K562 (cell line): ENCODE measurements at regions not wholly inside any gene's neighbourhood (a gene's known extent, or its start where the extent isn't known, plus 50 kb on each side); places are given as distances from the start of the nearest gene placed in this dataset.
A peak's percentile ranks its signal among the peaks of the same experiment; 100 is the strongest.
"Not testable (repeated sequence)": the region's sequence is repeated elsewhere in the genome, so short reads cannot be mapped to it uniquely, and the experiment has no call there.

Source experiments
- ATAC-seq: fragments of 200-7000 bp; cut with Tn5 transposase; 3 replicates; pipeline ENCODE4 v1.9.1; 2020; ENCODE audit warnings: moderate library complexity
- BruUV-seq: library from RNA; stranded (reverse); fragments of 400-500 nt; replicated peaks from 2 replicates; lab custom pipeline; 2021; lab: Mats Ljungman, UMichigan
- CTCF ChIA-PET: fragments of 300-600 bp; formaldehyde crosslinking; extraction: SDS; loops from one replicate; lab custom pipeline; 2021; ENCODE audit warnings: low intra/inter-chr PET ratio; lab: Yijun Ruan, JAX
- POLR2A ChIA-PET: fragments of 300-600, 350-650 bp; sonication (Branson Sonifier 250); formaldehyde crosslinking; extraction: SDS; loops from one replicate; lab custom pipeline; 2021; ENCODE audit warnings: antibody characterized with exemption, inconsistent platforms; lab: Yijun Ruan, JAX
- DNase-seq, 4 experiments: peaks; one replicate each; pipeline versions ENCODE4 v3.0.0 to v3.0.0-alpha.2; 2011 to 2018; ENCODE audit warnings: low spot score in 3 of 4, mixed read lengths in 3 of 4; ENCODE audit errors: extremely low read depth in 1 of 4
- FAIRE-seq: peaks from 2 replicates; lab custom pipeline; 2011; peaks lifted over from hg19 to GRCh38; lab: Jason Lieb, UNC
- H2AFZ ChIP-seq: 2 replicates; pipeline ENCODE4 v1.6.0; 2011; ENCODE audit warnings: low read depth, low read length, control low read depth, inconsistent platforms
- H3K27ac ChIP-seq: fragments of 200-600 bp; 3 replicates; pipeline ENCODE4 v1.8.0; 2011; ENCODE audit warnings: low read depth, mild to moderate bottlenecking, control low read depth, inconsistent platforms, low read length, moderate library complexity, mixed read lengths; ENCODE audit errors: extremely low read depth
- H3K27me3 ChIP-seq, 2 experiments: fragments of 300-600 bp in 1 of 2; 2 replicates in 1 of 2; 3 replicates in 1 of 2; pipeline versions ENCODE4 v1.6.0 to v1.8.0; 2011; ENCODE audit warnings: inconsistent platforms in 2 of 2, low read length in 2 of 2, mild to moderate bottlenecking in 1 of 2, mixed read lengths in 1 of 2, moderate library complexity in 1 of 2; ENCODE audit not compliant: control insufficient read depth in 2 of 2, insufficient read depth in 2 of 2
- H3K36me3 ChIP-seq: fragments of 300-600 bp; 3 replicates; pipeline ENCODE4 v1.8.0; 2011; ENCODE audit warnings: mild to moderate bottlenecking, low read length, inconsistent platforms; ENCODE audit not compliant: control insufficient read depth, insufficient read depth
- H3K4me1 ChIP-seq, 2 experiments: fragments of 200-600 bp in 1 of 2; replicated peaks in 1 of 2; 2 replicates in 1 of 2; 3 replicates in 1 of 2; pipeline versions ENCODE4 v1.5.1 to v1.8.0; 2011; ENCODE audit warnings: inconsistent platforms in 2 of 2, low read length in 2 of 2, mild to moderate bottlenecking in 1 of 2, mixed read lengths in 1 of 2, moderate library complexity in 1 of 2; ENCODE audit not compliant: control insufficient read depth in 2 of 2, insufficient read depth in 2 of 2
- H3K4me2 ChIP-seq: 2 replicates; pipeline ENCODE4 v1.6.1; 2011; ENCODE audit warnings: low read length, control low read depth, inconsistent platforms, mixed read lengths; ENCODE audit not compliant: insufficient read depth
- H3K4me3 ChIP-seq: fragments of 200-600 bp; sonication (generic), shearing (Covaris generic); 2 replicates; pipeline ENCODE4 v1.5.1; 2016; ENCODE audit warnings: control low read depth, inconsistent platforms
- H3K79me2 ChIP-seq: fragments of 200-600 bp; 3 replicates; pipeline ENCODE4 v1.8.0; 2011; ENCODE audit warnings: low read length, inconsistent platforms; ENCODE audit not compliant: control insufficient read depth, insufficient read depth
- H3K9ac ChIP-seq, 2 experiments: 2 replicates each; pipeline versions ENCODE4 v1.6.0 to v1.6.1; 2011; ENCODE audit warnings: low read depth in 2 of 2, low read length in 2 of 2, control low read depth in 1 of 2, inconsistent platforms in 1 of 2, mild to moderate bottlenecking in 1 of 2, mixed read lengths in 1 of 2; ENCODE audit not compliant: insufficient read depth in 1 of 2
- H3K9me1 ChIP-seq: one replicate; pipeline ENCODE4 v1.6.0; 2011; ENCODE audit warnings: inconsistent platforms, mild to moderate bottlenecking, low read length, moderate library complexity; ENCODE audit not compliant: control insufficient read depth, insufficient read depth
- H3K9me3 ChIP-seq: replicated peaks from 2 replicates; pipeline ENCODE4 v1.5.1; 2011; ENCODE audit warnings: low read depth, low read length, inconsistent platforms; ENCODE audit not compliant: control insufficient read depth, insufficient read depth
- H4K20me1 ChIP-seq: replicated peaks from 2 replicates; pipeline ENCODE4 v1.6.1; 2011; ENCODE audit warnings: low read length, inconsistent platforms, mixed read lengths; ENCODE audit not compliant: control insufficient read depth, insufficient read depth
- CEBPB ChIP-seq: fragments of 450-650 bp; IDR thresholded peaks from 2 replicates; pipeline ENCODE4 v1.6.1; 2016; ENCODE audit warnings: missing genetic modification characterization, missing compliant biosample characterization
- CEBPG ChIP-seq, 3 experiments: fragments of 200-800 bp in 1 of 3; sonication (Bioruptor generic) in 1 of 3; sonication (generic) in 1 of 3; formaldehyde crosslinking in 1 of 3; IDR thresholded peaks in 2 of 3; conservative IDR thresholded peaks in 1 of 3; 2 replicates each; pipeline versions ENCODE4 v1.6.1 to v1.8.0; 2016 to 2022; ENCODE audit warnings: missing compliant biosample characterization in 2 of 3, missing genetic modification characterization in 2 of 3, mild to moderate bottlenecking in 1 of 3, missing genetic modification reagents in 1 of 3
- TRIM24 ChIP-seq, 2 experiments: fragments of 450-650 bp; IDR thresholded peaks; 2 replicates each; pipeline ENCODE4 v1.6.1; 2016
- WGBS: fragments of 100-300 bp; shearing (Covaris generic); methylation state at CpG from one replicate; pipeline ENCODE4 v1.1.6; 2016; ENCODE audit warnings: low coverage, mixed read lengths; ENCODE audit not compliant: insufficient coverage; ENCODE audit errors: missing lambda C conversion rate; 5-methylcytosine and 5-hydroxymethylcytosine counted together
- in situ Hi-C: fragments of 300-500 bp; cut with MboI; formaldehyde crosslinking; loops from 4 replicates; pipeline ENCODE4 v1.15.0; 2018; ENCODE audit warnings: inconsistent platforms, mixed read lengths
- intact Hi-C: fragments of 100-400 bp; cut with micrococcal nuclease; formaldehyde crosslinking; loops from 2 replicates; pipeline ENCODE4 v1.14.2; 2022
- TF ChIP-seq, protein P1 (sequence below), 2 experiments: fragments of 450-650 bp in 1 of 2; sonication (generic) in 1 of 2; formaldehyde crosslinking in 1 of 2; IDR thresholded peaks in 1 of 2; conservative IDR thresholded peaks in 1 of 2; 2 replicates each; pipeline versions ENCODE4 v1.6.1 to v1.8.1; 2016 to 2023; ENCODE audit warnings: mild to moderate bottlenecking in 2 of 2, moderate library complexity in 2 of 2, inconsistent platforms in 1 of 2, missing genetic modification reagents in 1 of 2
- TF ChIP-seq, protein P2 (sequence below): IDR thresholded peaks from 2 replicates; pipeline ENCODE4 v1.6.1; 2016; ENCODE audit warnings: missing genetic modification characterization, missing compliant biosample characterization

DNA sequence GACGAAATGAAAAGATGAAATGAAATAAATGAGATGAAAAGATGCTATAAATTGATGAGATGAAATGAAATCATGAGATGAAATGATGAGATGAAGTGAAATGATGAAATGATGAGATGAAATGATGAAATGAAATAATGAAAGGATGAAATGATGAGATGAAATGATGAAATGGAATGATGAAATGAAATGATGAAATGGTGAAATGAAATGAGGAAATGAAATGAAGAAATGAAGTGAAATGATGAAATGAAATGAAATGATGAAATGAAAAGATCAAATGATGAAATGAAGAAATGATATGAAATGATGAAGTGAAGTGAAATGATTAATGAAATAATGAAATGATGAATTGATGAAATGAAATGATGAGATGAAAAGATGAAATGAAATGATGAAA lies 138.5 kb upstream of the ERV3-1 start (continued):
- TF ChIP-seq, protein P1, sequence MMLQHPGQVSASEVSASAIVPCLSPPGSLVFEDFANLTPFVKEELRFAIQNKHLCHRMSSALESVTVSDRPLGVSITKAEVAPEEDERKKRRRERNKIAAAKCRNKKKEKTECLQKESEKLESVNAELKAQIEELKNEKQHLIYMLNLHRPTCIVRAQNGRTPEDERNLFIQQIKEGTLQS (IDR thresholded peaks at IDR 0.05), result peak; percentile 58; the same call in 1 of the 2 replicates
- TF ChIP-seq, protein P1 (CRISPR knock-in tag; conservative IDR thresholded peaks at IDR 0.05), result not testable (repeated sequence)
- TF ChIP-seq TRIM24 (IDR thresholded peaks at IDR 0.05), result peak; percentile 94 to 100
- TF ChIP-seq, protein P2, sequence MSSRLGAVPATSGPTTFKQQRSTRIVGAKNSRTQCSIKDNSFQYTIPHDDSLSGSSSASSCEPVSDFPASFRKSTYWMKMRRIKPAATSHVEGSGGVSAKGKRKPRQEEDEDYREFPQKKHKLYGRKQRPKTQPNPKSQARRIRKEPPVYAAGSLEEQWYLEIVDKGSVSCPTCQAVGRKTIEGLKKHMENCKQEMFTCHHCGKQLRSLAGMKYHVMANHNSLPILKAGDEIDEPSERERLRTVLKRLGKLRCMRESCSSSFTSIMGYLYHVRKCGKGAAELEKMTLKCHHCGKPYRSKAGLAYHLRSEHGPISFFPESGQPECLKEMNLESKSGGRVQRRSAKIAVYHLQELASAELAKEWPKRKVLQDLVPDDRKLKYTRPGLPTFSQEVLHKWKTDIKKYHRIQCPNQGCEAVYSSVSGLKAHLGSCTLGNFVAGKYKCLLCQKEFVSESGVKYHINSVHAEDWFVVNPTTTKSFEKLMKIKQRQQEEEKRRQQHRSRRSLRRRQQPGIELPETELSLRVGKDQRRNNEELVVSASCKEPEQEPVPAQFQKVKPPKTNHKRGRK, result peak; percentile 70; the same call in 1 of the 2 replicates

DNA sequence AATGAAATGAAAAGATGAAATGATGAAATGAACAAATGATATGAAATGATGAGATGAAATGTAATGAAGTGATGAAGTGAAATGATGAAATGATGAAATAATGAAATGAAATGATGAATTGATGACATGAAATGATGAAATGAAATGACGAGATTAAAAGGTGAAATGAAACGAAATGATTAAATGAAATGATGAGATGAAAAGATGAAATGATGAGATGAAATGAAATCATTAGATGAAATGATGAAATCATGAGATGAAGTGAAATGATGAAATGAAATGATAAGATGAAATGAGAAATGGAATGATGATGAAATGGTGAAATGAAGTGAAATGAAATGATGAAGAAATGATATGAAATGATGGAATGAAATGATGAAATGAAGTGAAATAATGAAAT lies 138.1 kb upstream of the ERV3-1 start:
- WGBS, result 52% methylated on average over 2 of the region's 2 CpGs
- POLR2A ChIA-PET; H3K9me1 ChIP-seq; H3K9ac ChIP-seq; ATAC-seq; FAIRE-seq; H3K79me2 ChIP-seq; H3K4me1 ChIP-seq; H3K4me2 ChIP-seq; H3K27me3 ChIP-seq; H3K4me3 ChIP-seq; intact Hi-C loops; H3K36me3 ChIP-seq; DNase-seq; H3K27ac ChIP-seq; BruUV-seq; H4K20me1 ChIP-seq; H2AFZ ChIP-seq; CTCF ChIA-PET; in situ Hi-C loops; H3K9me3 ChIP-seq; TF ChIP-seq CEBPG (CRISPR knock-in tag; IDR thresholded peaks at IDR 0.05): not testable (repeated sequence)
- TF ChIP-seq, protein P1 (IDR thresholded peaks at IDR 0.05), result peak; percentile 72; the same call in 1 of the 2 replicates
- TF ChIP-seq, protein P1 (CRISPR knock-in tag; conservative IDR thresholded peaks at IDR 0.05), result not testable (repeated sequence)
- TF ChIP-seq CEBPG (tag; conservative IDR thresholded peaks at IDR 0.05 in 1 of 2, IDR thresholded peaks at IDR 0.05 in 1 of 2), result peak in 1 of 2 experiments; percentile 37; a peak in 2 of 4 replicates
- TF ChIP-seq CEBPB (tag), result peak; percentile 72; the same call in 1 of the 2 replicates
